SH-SY5Y (cell line): ENCODE measurements at regions not wholly inside any gene's neighbourhood (a gene's known extent, or its start where the extent isn't known, plus 50 kb on each side); places are given as distances from the start of the nearest gene placed in this dataset.

Experiments used
- GATA2 ChIP-seq: IDR thresholded peaks from 2 replicates; pipeline ENCODE4 v1.6.1; 2011; ENCODE audit warnings: mild to moderate bottlenecking, low read depth, low read length
- GATA3 ChIP-seq: IDR thresholded peaks from 2 replicates; pipeline ENCODE4 v1.6.1; 2011; ENCODE audit warnings: low read depth, mild to moderate bottlenecking, low read length, moderate library complexity

DNA sequence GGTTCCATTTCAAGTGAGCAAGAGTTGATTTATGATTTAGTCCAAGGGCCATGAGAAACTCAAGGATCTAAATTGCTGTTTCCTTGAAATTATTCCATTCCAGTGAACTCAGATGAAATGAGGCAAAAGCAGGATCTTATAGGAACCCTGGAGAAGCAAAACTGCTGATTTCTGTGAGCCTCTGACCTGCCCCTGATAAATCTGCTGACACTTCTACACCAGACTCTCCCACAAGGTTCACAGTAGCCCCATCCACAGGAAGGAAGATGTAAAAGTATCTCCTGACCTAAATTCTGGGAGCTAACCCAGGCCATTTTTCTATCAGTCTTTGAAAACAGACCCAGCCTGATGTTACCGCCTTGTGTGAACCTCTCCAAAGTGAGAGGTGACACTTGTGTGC lies 987.6 kb upstream of the AUTS2 start:
- TF ChIP-seq GATA2 (no peak), GATA3 (no peak)

- TF ChIP-seq GATA3 (no peak), GATA2 (no peak)
Measured at GRCh38 chr7:68613405-68613804, 984.9 kb upstream of the AUTS2 start.

- TF ChIP-seq GATA2 (no peak), GATA3 (no peak)
Measured at GRCh38 chr7:68613897-68614296, 984.4 kb upstream of the AUTS2 start.

DNA sequence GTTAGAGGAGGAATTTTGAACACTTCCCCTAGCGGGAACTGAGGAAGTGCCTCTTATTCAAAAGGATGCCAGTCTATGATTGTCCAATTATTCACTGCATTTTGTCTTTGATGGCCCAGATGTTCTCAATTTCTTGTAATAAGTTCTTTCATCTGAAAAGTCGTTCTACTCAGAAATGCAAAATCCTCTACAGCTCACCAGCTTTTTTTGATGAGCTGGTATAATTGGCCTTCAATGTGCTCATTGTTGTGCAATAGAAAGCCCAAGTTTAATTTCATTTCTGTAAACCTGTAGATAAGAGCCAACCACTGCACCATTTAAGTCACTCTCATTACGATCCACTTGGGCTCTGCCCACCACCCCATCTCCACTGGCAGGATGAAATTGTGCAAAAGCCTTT lies 978.7 kb upstream of the AUTS2 start:
- TF ChIP-seq GATA3, result no peak
- TF ChIP-seq GATA2, result no peak

GRCh38 chr7:68622500-68622899 lies 975.8 kb upstream of the AUTS2 start:
- TF ChIP-seq GATA3, result no peak
- TF ChIP-seq GATA2, result no peak

DNA sequence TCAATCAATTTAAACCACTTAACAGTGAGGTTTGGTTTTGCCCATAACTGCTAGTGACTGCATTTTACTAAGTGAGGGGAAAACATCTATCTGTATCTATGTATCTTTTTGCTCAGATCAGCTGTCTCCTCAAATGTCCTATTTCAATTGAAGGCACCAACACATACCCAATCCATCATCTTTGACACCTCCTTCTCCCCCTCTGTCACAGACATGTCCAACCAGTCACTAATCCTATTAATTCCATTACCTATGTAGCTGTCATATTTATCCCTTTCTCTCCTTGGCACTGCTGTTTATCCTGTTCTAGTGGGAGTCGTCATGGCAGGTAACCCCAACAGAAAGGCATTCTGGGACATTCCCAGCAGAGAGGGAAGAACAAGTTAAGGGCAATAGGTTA lies 975.2 kb upstream of the AUTS2 start:
- TF ChIP-seq GATA2 (no peak), GATA3 (no peak)

DNA sequence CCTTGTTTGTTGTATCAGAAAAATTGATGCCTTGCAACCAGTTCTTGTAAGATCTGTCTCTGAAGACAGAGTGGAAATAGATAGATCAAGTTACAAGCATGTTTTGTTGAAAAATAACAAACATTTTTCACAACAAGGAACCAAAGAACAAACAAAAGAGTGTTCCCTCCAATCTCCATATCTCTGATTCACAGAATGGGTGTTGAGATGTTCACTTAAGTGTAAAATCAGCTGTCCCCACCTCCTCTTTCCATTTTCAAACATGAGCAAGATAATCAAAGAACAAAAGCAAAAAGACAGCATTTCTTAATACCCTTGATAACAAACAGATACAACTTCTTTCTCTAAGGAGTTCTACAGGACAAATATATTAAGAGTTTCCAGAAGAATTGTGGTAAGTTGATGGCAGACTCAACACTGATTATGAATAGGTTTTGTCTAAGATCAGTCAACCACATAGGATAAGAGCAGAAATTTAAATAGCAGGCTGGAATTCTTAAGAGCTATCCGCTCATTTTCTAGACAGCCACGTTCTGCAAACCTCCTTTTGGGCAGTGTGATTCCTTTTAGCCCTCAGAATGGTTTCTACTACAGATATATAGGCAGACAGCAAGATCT lies 970.9 kb upstream of the AUTS2 start:
- TF ChIP-seq GATA2, result no peak
- no peak for TF ChIP-seq GATA3

GRCh38 chr7:68640103-68640502 lies 958.2 kb upstream of the AUTS2 start:
- no peak for TF ChIP-seq GATA2
- no peak for TF ChIP-seq GATA3

DNA sequence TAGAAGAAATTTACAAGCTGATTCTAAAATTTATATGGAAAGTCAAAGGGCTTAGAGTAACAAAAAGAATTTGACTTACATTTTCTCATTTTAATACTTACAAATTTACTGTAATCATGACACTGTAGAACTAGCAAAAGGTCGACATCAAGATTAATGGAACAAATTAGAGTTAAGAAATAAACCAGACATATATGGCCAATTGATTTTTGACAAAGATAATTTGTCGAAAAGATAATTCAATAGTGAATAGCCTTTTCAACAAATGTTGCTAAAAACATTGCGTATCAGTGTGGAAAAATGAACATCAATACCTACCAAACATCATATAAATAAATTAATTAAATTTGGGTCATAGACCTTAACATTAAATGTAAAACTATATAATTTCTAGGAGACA lies 955.5 kb upstream of the AUTS2 start:
- TF ChIP-seq GATA3 (peak; percentile 72; the same call in 1 of the 2 replicates), GATA2 (0 out of 2 replicates have a peak, but pooled peaks have one; percentile 12)

- TF ChIP-seq GATA2, result peak; percentile 79
- peak; percentile 76 for TF ChIP-seq GATA3
Measured at GRCh38 chr7:68663392-68663791, 934.9 kb upstream of the AUTS2 start.

DNA sequence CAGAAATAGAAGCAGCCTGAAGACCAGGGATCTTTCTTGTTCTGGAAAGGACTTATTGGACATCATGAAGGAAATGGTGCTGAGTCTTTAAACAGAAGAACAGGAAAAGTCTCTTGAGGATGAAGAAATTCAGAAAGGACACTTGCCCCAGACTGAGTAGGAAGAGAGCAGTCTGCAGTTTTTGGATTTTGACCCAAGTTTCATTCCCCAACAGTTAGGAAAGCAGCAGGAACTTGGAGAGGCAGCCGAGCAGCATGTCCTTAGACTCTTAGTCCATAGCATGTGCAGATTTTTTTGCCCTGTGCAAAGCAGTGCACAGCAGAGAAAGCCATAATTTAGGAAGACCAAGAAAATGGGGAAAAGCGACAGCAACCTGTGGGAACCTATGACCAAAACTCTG lies 927.2 kb upstream of the AUTS2 start:
- no peak for TF ChIP-seq GATA3

GRCh38 chr7:68671671-68672070 lies 926.6 kb upstream of the AUTS2 start:
- TF ChIP-seq GATA3 (no peak), GATA2 (no peak)

GRCh38 chr7:68674826-68675225 lies 923.4 kb upstream of the AUTS2 start:
- TF ChIP-seq GATA2 (no peak), GATA3 (no peak)

DNA sequence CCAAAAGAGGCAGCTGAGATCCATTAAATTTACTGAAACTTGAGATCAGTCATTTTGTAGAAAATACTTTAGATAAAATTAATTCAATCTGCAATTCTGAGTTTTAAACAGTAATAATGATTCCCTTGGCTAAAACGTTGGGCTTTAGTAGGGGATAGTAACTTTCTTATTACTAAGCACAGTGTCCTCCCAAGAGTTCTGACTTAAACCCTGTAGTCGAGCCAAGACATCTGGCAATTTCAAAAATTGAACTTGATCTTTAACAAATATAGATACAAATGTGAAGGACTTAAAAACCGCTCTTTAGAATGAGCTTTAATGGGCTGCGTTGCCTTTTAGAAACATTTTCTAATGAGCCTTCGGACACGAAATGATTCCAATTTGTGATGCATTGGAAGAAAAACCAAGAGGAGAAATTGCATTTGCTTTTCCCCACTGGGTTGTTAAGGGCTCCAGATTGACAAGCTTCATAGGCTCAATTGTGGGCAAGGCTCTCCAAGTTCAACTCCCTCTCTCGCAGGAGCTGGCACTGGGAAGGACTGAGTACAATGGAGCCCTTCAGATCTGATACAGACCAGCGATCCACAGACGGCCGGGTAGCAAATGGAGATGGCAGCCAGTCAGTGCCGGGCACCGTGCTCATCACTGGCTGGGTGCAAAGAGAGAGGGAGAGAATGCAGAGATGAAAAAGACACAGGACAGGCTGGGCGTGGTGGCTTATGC lies 921.3 kb upstream of the AUTS2 start:
- TF ChIP-seq GATA3 (no peak), GATA2 (no peak)

- TF ChIP-seq GATA2, result no peak
- no peak for TF ChIP-seq GATA3
Measured at GRCh38 chr7:68678196-68678595, 920.1 kb upstream of the AUTS2 start.
